Stomach (tissue), 4 donors: ENCODE measurements at regions not wholly inside any gene's neighbourhood (a gene's known extent, or its start where the extent isn't known, plus 50 kb on each side); places are given as distances from the start of the nearest gene placed in this dataset.

Source experiments
- POLR2A ChIP-seq, 4 donors: fragments of 450-650 bp; IDR thresholded peaks; one replicate each; pipeline ENCODE4 v1.6.1; 2016; ENCODE audit warnings: antibody characterized with exemption in 4 of 4, control low read depth in 2 of 4, mild to moderate bottlenecking in 1 of 4, moderate library complexity in 1 of 4
- POLR2AphosphoS5 ChIP-seq, 3 donors: sonication (generic); formaldehyde crosslinking; IDR thresholded peaks; one replicate each; pipeline ENCODE4 v1.6.1; 2016; ENCODE audit warnings: antibody characterized with exemption in 3 of 3
- TF ChIP-seq, protein P1 (sequence below), 7 experiments: fragments of 450-650 bp in 4 of 7; fragments of 200-600 bp in 3 of 7; sonication (generic) in 3 of 7; IDR thresholded peaks; one replicate each; pipeline ENCODE4 v1.5.1; 2016 to 2019; ENCODE audit warnings: antibody characterized with exemption in 7 of 7, control low read depth in 2 of 7, mild to moderate bottlenecking in 1 of 7

DNA sequence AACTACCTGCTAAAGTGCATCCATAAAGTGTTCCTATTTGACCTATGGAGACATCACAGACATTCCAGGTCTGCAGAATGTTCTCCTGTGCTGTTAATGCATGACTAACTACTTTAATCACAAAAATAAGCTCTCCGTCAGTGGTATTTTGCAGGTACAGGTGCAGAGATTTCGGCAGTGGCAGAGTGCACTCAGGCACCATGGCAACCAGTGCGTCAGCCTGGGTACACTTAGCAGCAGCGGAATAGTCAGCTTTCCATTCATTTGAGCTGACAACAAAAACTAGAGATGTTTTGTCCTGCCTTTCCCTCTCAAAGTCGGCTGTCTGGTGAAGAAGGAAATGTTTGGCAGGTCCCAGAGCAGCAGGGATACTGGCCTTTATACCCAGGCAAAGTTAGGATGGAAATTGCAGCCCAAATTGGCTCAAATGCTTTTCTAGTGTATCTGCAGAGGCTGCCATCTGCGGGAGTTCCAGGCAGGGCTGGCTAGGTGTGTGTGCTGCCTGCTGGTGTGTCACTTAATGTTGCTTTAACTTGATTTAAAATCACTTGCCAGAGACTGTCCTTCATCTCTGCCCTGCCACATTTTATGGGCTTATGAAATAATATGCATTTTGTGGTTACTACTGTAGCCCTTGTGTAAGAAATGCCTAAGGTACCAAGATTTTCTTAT lies 195.8 kb downstream of the RAP2A start:
- TF ChIP-seq POLR2AphosphoS5 (IDR thresholded peaks at IDR 0.05): no peak
- TF ChIP-seq, protein P1, sequence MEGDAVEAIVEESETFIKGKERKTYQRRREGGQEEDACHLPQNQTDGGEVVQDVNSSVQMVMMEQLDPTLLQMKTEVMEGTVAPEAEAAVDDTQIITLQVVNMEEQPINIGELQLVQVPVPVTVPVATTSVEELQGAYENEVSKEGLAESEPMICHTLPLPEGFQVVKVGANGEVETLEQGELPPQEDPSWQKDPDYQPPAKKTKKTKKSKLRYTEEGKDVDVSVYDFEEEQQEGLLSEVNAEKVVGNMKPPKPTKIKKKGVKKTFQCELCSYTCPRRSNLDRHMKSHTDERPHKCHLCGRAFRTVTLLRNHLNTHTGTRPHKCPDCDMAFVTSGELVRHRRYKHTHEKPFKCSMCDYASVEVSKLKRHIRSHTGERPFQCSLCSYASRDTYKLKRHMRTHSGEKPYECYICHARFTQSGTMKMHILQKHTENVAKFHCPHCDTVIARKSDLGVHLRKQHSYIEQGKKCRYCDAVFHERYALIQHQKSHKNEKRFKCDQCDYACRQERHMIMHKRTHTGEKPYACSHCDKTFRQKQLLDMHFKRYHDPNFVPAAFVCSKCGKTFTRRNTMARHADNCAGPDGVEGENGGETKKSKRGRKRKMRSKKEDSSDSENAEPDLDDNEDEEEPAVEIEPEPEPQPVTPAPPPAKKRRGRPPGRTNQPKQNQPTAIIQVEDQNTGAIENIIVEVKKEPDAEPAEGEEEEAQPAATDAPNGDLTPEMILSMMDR (IDR thresholded peaks at IDR 0.05): no peak
- TF ChIP-seq POLR2A (IDR thresholded peaks at IDR 0.05): no peak
